Tibial nerve (tissue), 4 donors: ENCODE measurements at regions not wholly inside any gene's neighbourhood (a gene's known extent, or its start where the extent isn't known, plus 50 kb on each side); places are given as distances from the start of the nearest gene placed in this dataset.
"Not testable (repeated sequence)": the region's sequence is repeated elsewhere in the genome, so short reads cannot be mapped to it uniquely, and the experiment has no call there.

ENCODE experiments used
- DNase-seq, 2 donors: peaks; one replicate each; pipeline ENCODE4 v3.0.0-alpha.2; 2019; ENCODE audit warnings: low spot score in 2 of 2
- H3K27ac ChIP-seq, 4 donors: fragments of 200-600 bp; sonication (generic) in 3 of 4; one replicate each; pipeline ENCODE4 v1.5.1; 2017 to 2019; ENCODE audit warnings: mild to moderate bottlenecking in 1 of 4
- H3K27me3 ChIP-seq, 2 donors: fragments of 200-600 bp; sonication (generic) in 1 of 2; one replicate each; pipeline versions ENCODE4 v1.5.1 to v1.6.0; 2017 to 2019
- H3K36me3 ChIP-seq, 3 donors: fragments of 200-600 bp; sonication (generic); one replicate each; pipeline ENCODE4 v1.5.1; 2018 to 2019
- H3K4me1 ChIP-seq, 4 donors: fragments of 200-600 bp; sonication (generic) in 3 of 4; one replicate each; pipeline ENCODE4 v1.5.1; 2017 to 2019
- H3K4me3 ChIP-seq, 4 donors: fragments of 200-600 bp; sonication (generic) in 3 of 4; one replicate each; pipeline ENCODE4 v1.5.1; 2017 to 2019; ENCODE audit warnings: mild to moderate bottlenecking in 1 of 4, moderate library complexity in 1 of 4
- H3K9me3 ChIP-seq, 4 donors: fragments of 200-600 bp; sonication (generic) in 3 of 4; one replicate each; pipeline ENCODE4 v1.5.1; 2017 to 2019
- EP300 ChIP-seq, 2 donors: sonication (generic); formaldehyde crosslinking; IDR thresholded peaks; one replicate each; pipeline ENCODE4 v1.6.1; 2017; ENCODE audit warnings: antibody characterized with exemption in 2 of 2, mild to moderate bottlenecking in 1 of 2
- POLR2A ChIP-seq, 2 donors: fragments of 450-650 bp; IDR thresholded peaks; one replicate each; pipeline ENCODE4 v1.6.1; 2017; ENCODE audit warnings: antibody characterized with exemption in 2 of 2, mild to moderate bottlenecking in 2 of 2, moderate library complexity in 2 of 2
- WGBS, 2 donors: methylation state at CpG; one replicate each; pipeline ENCODE4 v1.1.5; 2018; 5-methylcytosine and 5-hydroxymethylcytosine counted together
- TF ChIP-seq, protein P1 (sequence below), 5 experiments: fragments of 200-600 bp in 3 of 5; fragments of 450-650 bp in 2 of 5; sonication (generic) in 3 of 5; IDR thresholded peaks; one replicate each; pipeline ENCODE4 v1.5.1; 2016 to 2019; ENCODE audit warnings: antibody characterized with exemption in 5 of 5, mild to moderate bottlenecking in 3 of 5, moderate library complexity in 2 of 5

DNA sequence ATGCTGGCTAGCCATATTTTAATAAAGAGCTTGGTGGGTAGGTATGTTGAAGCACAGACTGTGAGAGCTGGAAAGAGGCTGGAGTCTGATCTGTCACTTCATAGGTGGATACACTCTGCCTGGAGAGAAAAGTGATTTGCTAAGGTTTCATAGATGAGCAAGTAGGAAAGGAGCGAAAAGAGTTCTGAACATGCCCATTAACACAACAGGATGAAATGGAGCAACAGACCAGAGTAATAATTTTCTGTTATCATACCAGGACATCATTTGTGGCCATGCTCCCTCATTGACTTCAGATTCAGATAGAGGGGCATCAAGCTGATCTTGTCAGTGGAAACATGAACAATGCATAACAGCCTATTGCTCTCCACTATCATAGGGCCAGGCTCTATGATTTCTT, 452.9 kb downstream of the JRKL start:
- Histone ChIP-seq H3K9me3 (no peaks in the 10 kb centered on the region), H3K4me3 (no peak overlapping the region), H3K27me3 (no peaks in the 10 kb centered on the region), H3K4me1 (no peaks in the 10 kb centered on the region), H3K27ac (no peak overlapping the region), H3K36me3 (no peaks in the 10 kb centered on the region)
- 94 to 95% methylated on average over 1 of the region's 1 CpG for WGBS, 2 donors
- DNase-seq: no peak
- TF ChIP-seq, protein P1, sequence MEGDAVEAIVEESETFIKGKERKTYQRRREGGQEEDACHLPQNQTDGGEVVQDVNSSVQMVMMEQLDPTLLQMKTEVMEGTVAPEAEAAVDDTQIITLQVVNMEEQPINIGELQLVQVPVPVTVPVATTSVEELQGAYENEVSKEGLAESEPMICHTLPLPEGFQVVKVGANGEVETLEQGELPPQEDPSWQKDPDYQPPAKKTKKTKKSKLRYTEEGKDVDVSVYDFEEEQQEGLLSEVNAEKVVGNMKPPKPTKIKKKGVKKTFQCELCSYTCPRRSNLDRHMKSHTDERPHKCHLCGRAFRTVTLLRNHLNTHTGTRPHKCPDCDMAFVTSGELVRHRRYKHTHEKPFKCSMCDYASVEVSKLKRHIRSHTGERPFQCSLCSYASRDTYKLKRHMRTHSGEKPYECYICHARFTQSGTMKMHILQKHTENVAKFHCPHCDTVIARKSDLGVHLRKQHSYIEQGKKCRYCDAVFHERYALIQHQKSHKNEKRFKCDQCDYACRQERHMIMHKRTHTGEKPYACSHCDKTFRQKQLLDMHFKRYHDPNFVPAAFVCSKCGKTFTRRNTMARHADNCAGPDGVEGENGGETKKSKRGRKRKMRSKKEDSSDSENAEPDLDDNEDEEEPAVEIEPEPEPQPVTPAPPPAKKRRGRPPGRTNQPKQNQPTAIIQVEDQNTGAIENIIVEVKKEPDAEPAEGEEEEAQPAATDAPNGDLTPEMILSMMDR (IDR thresholded peaks at IDR 0.05): no peak

GRCh38 chr11:96854425-96854824, 464.6 kb downstream of the JRKL start:
- Histone ChIP-seq H3K27ac (no peak overlapping the region), H3K36me3 (no peaks in the 10 kb centered on the region), H3K27me3 (no peaks in the 10 kb centered on the region), H3K9me3 (peaks cover 0 to 8% (median 0%) of the 10 kb centered on the region in 4 donors), H3K4me3 (no peak overlapping the region), H3K4me1 (no peaks in the 10 kb centered on the region)
- no peak for TF ChIP-seq EP300 (IDR thresholded peaks at IDR 0.05)
- no peak for TF ChIP-seq POLR2A (IDR thresholded peaks at IDR 0.05)
- TF ChIP-seq, protein P1 (IDR thresholded peaks at IDR 0.05): no peak
- 70 to 71% methylated on average over 3 of the region's 3 CpGs for WGBS, 2 donors
- no peak for DNase-seq

GRCh38 chr11:96861722-96862121, 471.9 kb downstream of the JRKL start:
- H3K36me3 ChIP-seq, H3K4me3 ChIP-seq, H3K27me3 ChIP-seq, H3K4me1 ChIP-seq, DNase-seq, H3K9me3 ChIP-seq, H3K27ac ChIP-seq: not testable (repeated sequence)
- 84 to 88% methylated on average over 3 of the region's 3 CpGs for WGBS, 2 donors

DNA sequence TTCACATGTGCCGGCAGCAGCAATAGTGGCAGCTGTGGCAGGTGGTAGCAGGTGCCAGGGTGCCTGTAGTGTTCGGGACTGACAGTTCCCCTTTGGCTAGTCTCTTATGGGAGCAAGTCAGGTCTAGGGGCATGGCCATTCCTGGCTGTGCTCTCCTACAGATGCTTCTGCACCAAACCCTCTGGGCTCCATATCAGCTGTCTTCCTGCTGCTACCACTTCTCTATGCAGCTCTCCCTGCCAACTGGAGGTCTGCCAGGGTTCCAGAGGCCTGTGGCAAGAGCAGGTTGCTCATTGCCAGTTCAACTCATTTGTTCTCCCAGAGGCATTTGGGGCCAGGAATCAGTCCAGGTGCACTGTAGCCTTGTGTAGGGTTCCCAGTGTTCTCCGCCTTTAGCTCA, 473.7 kb downstream of the JRKL start:
- Histone ChIP-seq H3K4me1 (no peaks in the 10 kb centered on the region), H3K36me3 (no peaks in the 10 kb centered on the region), H3K27ac (no peak overlapping the region), H3K27me3 (no peaks in the 10 kb centered on the region), H3K4me3 (no peak overlapping the region), H3K9me3 (peaks cover 0 to 7% (median 0%) of the 10 kb centered on the region in 4 donors)
- TF ChIP-seq, protein P1 (IDR thresholded peaks at IDR 0.05): no peak
- TF ChIP-seq EP300 (IDR thresholded peaks at IDR 0.05) (no peak), POLR2A (IDR thresholded peaks at IDR 0.05) (no peak)
- WGBS, 2 donors: 91 to 94% methylated on average over 3 of the region's 3 CpGs
- DNase-seq: no peak

DNA sequence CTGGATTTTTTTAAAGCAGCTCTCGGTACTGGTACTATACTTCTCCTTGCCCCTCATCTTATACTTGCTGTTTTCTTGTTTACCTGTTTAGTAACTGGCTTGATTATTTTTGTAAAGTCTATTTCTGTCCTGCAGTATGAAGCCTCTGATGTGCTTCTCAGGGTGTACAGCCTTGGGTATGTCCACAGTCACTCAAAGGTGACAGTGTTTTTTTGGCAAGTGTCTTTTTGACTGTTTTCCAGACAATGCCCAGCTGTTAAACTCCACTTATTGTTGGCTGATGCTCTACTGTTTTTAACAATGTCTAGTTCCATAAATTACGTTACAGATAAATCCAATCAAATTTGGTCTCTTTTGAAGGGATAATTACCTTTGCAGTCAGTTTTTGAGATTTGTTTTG, 475.2 kb downstream of the JRKL start:
- H3K27ac ChIP-seq: no peak overlapping the region
- H3K27me3 ChIP-seq: no peaks in the 10 kb centered on the region
- H3K36me3 ChIP-seq: no peaks in the 10 kb centered on the region
- H3K9me3 ChIP-seq: peaks cover 0 to 10% (median 0%) of the 10 kb centered on the region in 4 donors
- H3K4me3 ChIP-seq: no peak overlapping the region
- H3K4me1 ChIP-seq: no peaks in the 10 kb centered on the region
- TF ChIP-seq, protein P1 (IDR thresholded peaks at IDR 0.05): no peak
- TF ChIP-seq EP300 (IDR thresholded peaks at IDR 0.05): no peak
- TF ChIP-seq POLR2A (IDR thresholded peaks at IDR 0.05): no peak
- no peak for DNase-seq
- 84 to 87% methylated on average over 2 of the region's 2 CpGs for WGBS, 2 donors

- Histone ChIP-seq H3K4me3 (no peak overlapping the region), H3K27ac (no peak overlapping the region), H3K9me3 (peaks cover 0 to 6% (median 0%) of the 10 kb centered on the region in 4 donors), H3K36me3 (no peaks in the 10 kb centered on the region), H3K4me1 (no peaks in the 10 kb centered on the region), H3K27me3 (no peaks in the 10 kb centered on the region)
- peak in 1 of 2 donors; percentile 18 for DNase-seq
- TF ChIP-seq, protein P1 (IDR thresholded peaks at IDR 0.05): no peak
- no peak for TF ChIP-seq EP300 (IDR thresholded peaks at IDR 0.05)
- no peak for TF ChIP-seq POLR2A (IDR thresholded peaks at IDR 0.05)
These were observed 479.4 kb downstream of the JRKL start for GRCh38 chr11:96869207-96869606.
